Vagina (tissue), 2 donors: ENCODE measurements at regions not wholly inside any gene's neighbourhood (a gene's known extent, or its start where the extent isn't known, plus 50 kb on each side); places are given as distances from the start of the nearest gene placed in this dataset.

Experiments used
- POLR2AphosphoS5 ChIP-seq, 2 donors: sonication (generic); formaldehyde crosslinking; IDR thresholded peaks; one replicate each; pipeline ENCODE4 v1.9.0; 2017; ENCODE audit warnings: antibody characterized with exemption in 2 of 2, mild to moderate bottlenecking in 2 of 2, low read depth in 1 of 2; ENCODE audit not compliant: insufficient read depth in 1 of 2
- TF ChIP-seq, protein P1 (sequence below), 3 experiments: fragments of 450-650 bp in 2 of 3; fragments of 200-600 bp in 1 of 3; sonication (generic) in 1 of 3; IDR thresholded peaks; one replicate each; pipeline ENCODE4 v1.5.1; 2017 to 2019; ENCODE audit warnings: antibody characterized with exemption in 3 of 3, mild to moderate bottlenecking in 2 of 3, moderate library complexity in 2 of 3

DNA sequence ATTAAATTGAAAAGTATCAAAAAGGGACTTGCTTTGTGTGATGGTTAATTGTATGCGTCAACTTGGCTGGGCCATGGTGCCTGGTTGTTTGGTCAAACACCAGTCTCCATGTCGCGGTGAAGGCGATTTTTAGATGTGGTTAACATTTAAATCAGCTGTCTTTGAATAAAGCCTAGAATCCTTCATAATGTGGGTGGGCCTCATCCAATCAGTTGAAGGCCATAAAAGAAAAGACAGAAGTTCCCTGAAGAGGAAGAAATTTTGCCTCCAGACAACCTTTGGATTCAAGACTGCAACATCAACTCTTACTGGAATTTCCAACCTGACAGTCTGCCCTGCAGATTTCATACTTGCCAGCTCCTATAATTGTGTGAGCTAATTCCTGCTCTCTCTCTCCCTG, 160.5 kb downstream of the SH3BP4 start:
- TF ChIP-seq, protein P1, sequence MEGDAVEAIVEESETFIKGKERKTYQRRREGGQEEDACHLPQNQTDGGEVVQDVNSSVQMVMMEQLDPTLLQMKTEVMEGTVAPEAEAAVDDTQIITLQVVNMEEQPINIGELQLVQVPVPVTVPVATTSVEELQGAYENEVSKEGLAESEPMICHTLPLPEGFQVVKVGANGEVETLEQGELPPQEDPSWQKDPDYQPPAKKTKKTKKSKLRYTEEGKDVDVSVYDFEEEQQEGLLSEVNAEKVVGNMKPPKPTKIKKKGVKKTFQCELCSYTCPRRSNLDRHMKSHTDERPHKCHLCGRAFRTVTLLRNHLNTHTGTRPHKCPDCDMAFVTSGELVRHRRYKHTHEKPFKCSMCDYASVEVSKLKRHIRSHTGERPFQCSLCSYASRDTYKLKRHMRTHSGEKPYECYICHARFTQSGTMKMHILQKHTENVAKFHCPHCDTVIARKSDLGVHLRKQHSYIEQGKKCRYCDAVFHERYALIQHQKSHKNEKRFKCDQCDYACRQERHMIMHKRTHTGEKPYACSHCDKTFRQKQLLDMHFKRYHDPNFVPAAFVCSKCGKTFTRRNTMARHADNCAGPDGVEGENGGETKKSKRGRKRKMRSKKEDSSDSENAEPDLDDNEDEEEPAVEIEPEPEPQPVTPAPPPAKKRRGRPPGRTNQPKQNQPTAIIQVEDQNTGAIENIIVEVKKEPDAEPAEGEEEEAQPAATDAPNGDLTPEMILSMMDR (IDR thresholded peaks at IDR 0.05) = no peak
- no peak for TF ChIP-seq POLR2AphosphoS5 (IDR thresholded peaks at IDR 0.05; ENCODE audit: insufficient read depth in 1 of 2, low read depth in 1 of 2)
